SU-DHL-6 (cell line): ENCODE measurements at regions not wholly inside any gene's neighbourhood (a gene's known extent, or its start where the extent isn't known, plus 50 kb on each side); places are given as distances from the start of the nearest gene placed in this dataset.

Source experiments
- H2AFZ ChIP-seq: fragments of 200-600 bp; sonication (generic); 2 replicates; pipeline ENCODE4 v1.6.1; 2014; ENCODE audit warnings: low read depth, mild to moderate bottlenecking, moderate library complexity, mixed read lengths, antibody characterized with exemption, low read length; ENCODE audit not compliant: severe bottlenecking
- H3F3A ChIP-seq: fragments of 200-600 bp; shearing (Covaris generic); 2 replicates; pipeline ENCODE4 v1.6.0; 2016; ENCODE audit warnings: antibody characterized with exemption, mild to moderate bottlenecking; ENCODE audit not compliant: insufficient read depth
- H3K27ac ChIP-seq: fragments of 200-600 bp; sonication (generic); 2 replicates; pipeline ENCODE4 v1.5.1; 2016; ENCODE audit warnings: low read depth, mild to moderate bottlenecking, low read length, moderate library complexity, mixed read lengths
- H3K27me3 ChIP-seq: fragments of 200-600 bp; sonication (generic), shearing (Covaris generic); 2 replicates; pipeline ENCODE4 v1.6.0; 2014; ENCODE audit warnings: mild to moderate bottlenecking, low read length
- H3K36me3 ChIP-seq: fragments of 200-600 bp; sonication (generic); 2 replicates; pipeline ENCODE4 v1.6.1; 2014; ENCODE audit warnings: mild to moderate bottlenecking, low read length, mixed read lengths
- H3K4me2 ChIP-seq: fragments of 300-600, 200-600 bp; shearing (Covaris generic), sonication (generic); 2 replicates; pipeline ENCODE4 v1.6.0; 2014; ENCODE audit warnings: low read length, low read depth, mild to moderate bottlenecking; ENCODE audit not compliant: poor library complexity, severe bottlenecking
- H3K4me3 ChIP-seq: fragments of 200-600 bp; sonication (generic); 2 replicates; pipeline ENCODE4 v1.5.1; 2014; ENCODE audit warnings: antibody characterized with exemption, low read length, mild to moderate bottlenecking, mixed read lengths; ENCODE audit not compliant: insufficient read depth, poor library complexity, severe bottlenecking
- H3K79me2 ChIP-seq: fragments of 200-600 bp; sonication (generic); 2 replicates; pipeline ENCODE4 v1.6.1; 2014; ENCODE audit warnings: mild to moderate bottlenecking, low read length, moderate library complexity; ENCODE audit not compliant: insufficient read depth
- H3K9ac ChIP-seq: fragments of 200-600 bp; sonication (generic); 2 replicates; pipeline ENCODE4 v1.7.0; 2014; ENCODE audit warnings: mild to moderate bottlenecking, low read length
- H3K9me2 ChIP-seq: fragments of 200-600 bp; sonication (generic); replicated peaks from 2 replicates; pipeline ENCODE4 v1.6.1; 2014; ENCODE audit warnings: low read length; ENCODE audit not compliant: insufficient read depth
- H3K9me3 ChIP-seq: fragments of 200-600 bp; sonication (generic); 2 replicates; pipeline ENCODE4 v1.6.1; 2014; ENCODE audit warnings: low read length, mixed read lengths; ENCODE audit not compliant: insufficient read depth
- H4K20me1 ChIP-seq: fragments of 200-600 bp; sonication (generic); 2 replicates; pipeline ENCODE4 v1.6.1; 2014; ENCODE audit warnings: low read depth, mild to moderate bottlenecking, antibody characterized with exemption, low read length, moderate library complexity, mixed read lengths
- CTCF ChIP-seq: fragments of 200-600 bp; sonication (generic); IDR thresholded peaks from one replicate; pipeline ENCODE4 v1.5.1; 2017; ENCODE audit warnings: antibody characterized with exemption, mild to moderate bottlenecking, low read length, moderate library complexity; ENCODE audit not compliant: insufficient read depth, poor library complexity, severe bottlenecking
- EZH2phosphoT487 ChIP-seq: fragments of 200-600 bp; sonication (generic), shearing (Covaris generic); conservative IDR thresholded peaks from 2 replicates; pipeline ENCODE4 v1.6.1; 2018; ENCODE audit warnings: mild to moderate bottlenecking, antibody characterized with exemption, low read length, moderate library complexity, mixed read lengths

GRCh38 chr21:19145682-19146293 lies 742.2 kb upstream of the TMPRSS15 start:
- peak overlapping the region; percentile 22 for H2AFZ ChIP-seq
- H3K27ac ChIP-seq, result no peak overlapping the region
- H3K9me2 ChIP-seq, result no peaks in the 10 kb centered on the region
- TF ChIP-seq EZH2phosphoT487 (no peak), CTCF (no peak)
- H3K27me3 ChIP-seq, result no peaks in the 10 kb centered on the region
- H3K36me3 ChIP-seq, result no peaks in the 10 kb centered on the region
- H3F3A ChIP-seq, result no peaks in the 10 kb centered on the region
- no peak overlapping the region for H3K4me3 ChIP-seq
- H3K9me3 ChIP-seq, result no peaks in the 10 kb centered on the region; the same call in 1 of the 2 replicates
- H3K79me2 ChIP-seq, result no peaks in the 10 kb centered on the region
- H4K20me1 ChIP-seq, result no peaks in the 10 kb centered on the region
- no peak overlapping the region for H3K9ac ChIP-seq
- no peak overlapping the region for H3K4me2 ChIP-seq

DNA sequence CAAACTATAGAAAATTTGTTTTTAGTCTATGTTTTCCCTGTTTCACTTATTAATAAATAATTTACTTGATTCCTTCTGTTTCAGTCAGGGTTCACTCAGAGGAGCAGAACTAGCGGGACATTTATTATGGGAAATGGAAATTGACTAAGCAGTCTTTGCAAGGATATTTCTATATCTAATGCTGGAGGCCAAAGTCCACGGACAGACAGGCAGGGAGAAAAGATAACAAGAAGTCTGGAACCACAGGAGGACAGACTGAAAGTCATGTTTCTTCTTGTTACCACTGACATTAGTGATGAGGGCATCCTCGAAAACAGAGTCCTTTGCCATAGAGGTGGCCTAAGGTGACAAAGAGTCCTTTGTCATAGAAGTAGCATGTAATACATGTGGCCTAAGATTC lies 744.5 kb upstream of the TMPRSS15 start:
- Histone ChIP-seq H4K20me1 (no peaks in the 10 kb centered on the region), H3F3A (no peaks in the 10 kb centered on the region), H3K4me2 (no peak overlapping the region), H3K27me3 (no peaks in the 10 kb centered on the region), H3K9me2 (no peaks in the 10 kb centered on the region), H3K36me3 (no peaks in the 10 kb centered on the region), H2AFZ (no peak overlapping the region), H3K9me3 (no peaks in the 10 kb centered on the region), H3K4me3 (no peak overlapping the region), H3K9ac (no peak overlapping the region), H3K27ac (no peak overlapping the region), H3K79me2 (no peaks in the 10 kb centered on the region)
- TF ChIP-seq CTCF, result no peak
- no peak for TF ChIP-seq EZH2phosphoT487

DNA sequence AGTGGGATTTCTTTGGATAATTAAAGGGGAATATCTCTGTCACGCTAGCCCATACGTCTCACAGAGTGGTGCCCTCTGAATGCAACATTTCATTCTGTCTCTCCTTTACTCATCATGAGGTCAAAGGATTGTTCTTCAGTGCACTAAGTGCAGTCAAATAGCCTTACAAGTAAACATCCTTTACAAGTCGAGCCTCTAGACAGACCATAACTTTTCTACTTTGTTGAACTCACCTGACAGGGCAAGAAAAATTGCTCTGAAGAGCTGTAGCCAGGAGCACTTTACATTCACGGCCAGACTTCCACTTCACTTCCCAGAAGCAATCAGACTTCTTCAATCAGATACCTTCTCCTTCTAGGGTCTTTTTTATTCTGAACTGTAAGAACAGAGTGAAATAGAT lies 768.0 kb upstream of the TMPRSS15 start:
- no peak overlapping the region for H3K9ac ChIP-seq
- no peaks in the 10 kb centered on the region for H3K27me3 ChIP-seq
- no peaks in the 10 kb centered on the region for H3F3A ChIP-seq
- no peaks in the 10 kb centered on the region for H4K20me1 ChIP-seq
- no peaks in the 10 kb centered on the region for H3K9me2 ChIP-seq
- no peaks in the 10 kb centered on the region for H3K36me3 ChIP-seq
- no peak overlapping the region for H3K4me2 ChIP-seq
- no peak for TF ChIP-seq CTCF
- no peak for TF ChIP-seq EZH2phosphoT487
- H3K27ac ChIP-seq, result no peak overlapping the region
- no peaks in the 10 kb centered on the region for H3K9me3 ChIP-seq
- no peak overlapping the region for H2AFZ ChIP-seq
- no peaks in the 10 kb centered on the region for H3K79me2 ChIP-seq
- H3K4me3 ChIP-seq, result no peak overlapping the region
